IMR-90 (cell line): ENCODE measurements at regions not wholly inside any gene's neighbourhood (a gene's known extent, or its start where the extent isn't known, plus 50 kb on each side); places are given as distances from the start of the nearest gene placed in this dataset.

Experiments used
- ATAC-seq: fragments of 200-7000 bp; cut with Tn5 transposase; 2 replicates; pipeline ENCODE4 v1.9.1; 2020; ENCODE audit warnings: low read depth, mild to moderate bottlenecking, moderate library complexity
- BruUV-seq: library from RNA; stranded (reverse); fragments of 400-500 nt; replicated peaks from 2 replicates; lab custom pipeline; 2021; lab: Mats Ljungman, UMichigan
- CTCF ChIA-PET: fragments of 300-600 bp; formaldehyde crosslinking; extraction: SDS; loops from one replicate; lab custom pipeline; 2021; ENCODE audit warnings: antibody characterized with exemption; lab: Yijun Ruan, JAX
- POLR2A ChIA-PET: fragments of 300-600 bp; sonication (Branson Sonifier 250); formaldehyde crosslinking; loops from one replicate; lab custom pipeline; 2022; ENCODE audit warnings: antibody characterized with exemption; ENCODE audit not compliant: unreplicated experiment; lab: Charles Lee
- DNase-seq: peaks from one replicate; pipeline ENCODE4 v3.0.0; 2013
- H2AFZ ChIP-seq: replicated peaks from 2 replicates; pipeline ENCODE3; 2013; ENCODE audit warnings: low read length, mild to moderate bottlenecking; ENCODE audit not compliant: poor library complexity
- H2AK5ac ChIP-seq: 2 replicates; pipeline ENCODE4 v1.6.1; 2013; ENCODE audit warnings: low read depth, low read length, inconsistent platforms
- H2AK9ac ChIP-seq: replicated peaks from 2 replicates; pipeline ENCODE3; 2013; ENCODE audit warnings: mild to moderate bottlenecking, low read depth, low read length, moderate library complexity; ENCODE audit not compliant: poor library complexity
- H2BK120ac ChIP-seq: 2 replicates; pipeline ENCODE4 v1.6.1; 2013; ENCODE audit warnings: low read depth, low read length, inconsistent platforms
- H2BK15ac ChIP-seq: 3 replicates; pipeline ENCODE4 v1.6.1; 2013; ENCODE audit warnings: low read depth, low read length, inconsistent platforms
- H2BK20ac ChIP-seq: 2 replicates; pipeline ENCODE4 v1.6.1; 2013; ENCODE audit warnings: low read depth, mild to moderate bottlenecking, inconsistent platforms, low read length, moderate library complexity
- H2BK5ac ChIP-seq: 2 replicates; pipeline ENCODE4 v1.6.1; 2013; ENCODE audit warnings: mild to moderate bottlenecking, low read depth, low read length, inconsistent platforms; ENCODE audit not compliant: poor library complexity, severe bottlenecking
- H3K14ac ChIP-seq: replicated peaks from 2 replicates; pipeline ENCODE4 v1.6.1; 2013; ENCODE audit warnings: low read depth, low read length, inconsistent platforms
- H3K18ac ChIP-seq: 2 replicates; pipeline ENCODE4 v1.6.1; 2013; ENCODE audit warnings: low read depth, low read length, control low read depth
- H3K23ac ChIP-seq: 2 replicates; pipeline ENCODE4 v1.6.1; 2013; ENCODE audit warnings: low read depth, low read length, inconsistent platforms
- H3K27ac ChIP-seq: 2 replicates; pipeline ENCODE4 v1.5.1; 2013; ENCODE audit warnings: mild to moderate bottlenecking, control low read depth, low read length; ENCODE audit not compliant: insufficient read depth
- H3K27me3 ChIP-seq: 2 replicates; pipeline ENCODE4 v1.6.1; 2013; ENCODE audit warnings: low read length; ENCODE audit not compliant: control insufficient read depth, insufficient read depth
- H3K36me3 ChIP-seq: 2 replicates; pipeline ENCODE4 v1.6.1; 2013; ENCODE audit warnings: low read length, mixed read lengths; ENCODE audit not compliant: control insufficient read depth, insufficient read depth
- H3K4ac ChIP-seq: 2 replicates; pipeline ENCODE4 v1.6.1; 2013; ENCODE audit warnings: low read depth, low read length, inconsistent platforms
- H3K4me1 ChIP-seq: 2 replicates; pipeline ENCODE4 v1.6.1; 2013; ENCODE audit warnings: low read length, mixed read lengths; ENCODE audit not compliant: control insufficient read depth, insufficient read depth
- H3K4me2 ChIP-seq: 2 replicates; pipeline ENCODE4 v1.6.1; 2013; ENCODE audit warnings: low read depth, mild to moderate bottlenecking, control low read depth, low read length, moderate library complexity
- H3K4me3 ChIP-seq: 2 replicates; pipeline ENCODE4 v1.5.1; 2013; ENCODE audit warnings: low read depth, mild to moderate bottlenecking, control low read depth, low read length, moderate library complexity; ENCODE audit not compliant: insufficient read depth
- H3K56ac ChIP-seq: 2 replicates; pipeline ENCODE4 v1.6.1; 2013; ENCODE audit warnings: low read length, inconsistent platforms; ENCODE audit not compliant: insufficient read depth; ENCODE audit errors: extremely low read depth
- H3K79me1 ChIP-seq, 2 experiments: 2 replicates each; pipeline ENCODE4 v1.6.1; 2013; ENCODE audit warnings: low read length in 2 of 2, inconsistent platforms in 1 of 2, low read depth in 1 of 2
- H3K9ac ChIP-seq: 2 replicates; pipeline ENCODE4 v1.6.1; 2013; ENCODE audit warnings: low read depth, low read length, control low read depth
- H3K9me1 ChIP-seq: 2 replicates; pipeline ENCODE4 v1.6.1; 2013; ENCODE audit warnings: low read length, inconsistent platforms; ENCODE audit not compliant: insufficient read depth
- H3K9me3 ChIP-seq: 2 replicates; pipeline ENCODE4 v1.6.1; 2013; ENCODE audit warnings: low read length; ENCODE audit not compliant: control insufficient read depth, insufficient read depth
- H4K20me1 ChIP-seq: 2 replicates; pipeline ENCODE4 v1.6.1; 2013; ENCODE audit warnings: low read length, inconsistent platforms; ENCODE audit not compliant: insufficient read depth
- H4K5ac ChIP-seq: 2 replicates; pipeline ENCODE4 v1.6.1; 2013; ENCODE audit warnings: mild to moderate bottlenecking, low read depth, low read length, control low read depth
- H4K8ac ChIP-seq, 2 experiments: 2 replicates each; pipeline ENCODE4 v1.6.1; 2013; ENCODE audit warnings: low read depth in 2 of 2, low read length in 2 of 2, control low read depth in 1 of 2, inconsistent platforms in 1 of 2
- H4K91ac ChIP-seq: 2 replicates; pipeline ENCODE4 v1.6.1; 2013; ENCODE audit warnings: low read depth, low read length, inconsistent platforms; ENCODE audit not compliant: insufficient read depth
- MAZ ChIP-seq: IDR thresholded peaks from 2 replicates; pipeline ENCODE4 v1.6.1; 2012; ENCODE audit warnings: low read depth, mild to moderate bottlenecking, low read length, improper control_type of control experiment, moderate library complexity, borderline replicate concordance
- MXI1 ChIP-seq: IDR thresholded peaks from 2 replicates; pipeline ENCODE4 v1.6.1; 2012; ENCODE audit warnings: low read depth, mild to moderate bottlenecking, low read length, moderate library complexity, borderline replicate concordance
- WGBS, 2 experiments: methylation state at CpG; one replicate each; pipeline versions ENCODE4 v1.1.5 to v1.1.7; 2013; ENCODE audit warnings: missing lambda C conversion rate in 2 of 2; ENCODE audit not compliant: insufficient read length in 1 of 2; ENCODE audit errors: extremely low coverage in 2 of 2; 5-methylcytosine and 5-hydroxymethylcytosine counted together
- dilution Hi-C: fragments of 300-500 bp; cut with HindIII; formaldehyde crosslinking; loops from one replicate; pipeline ENCODE4 v1.14.3; 2018; ENCODE audit warnings: low sequenced_read_pairs; ENCODE audit not compliant: unreplicated experiment
- in situ Hi-C: fragments of 300-500 bp; cut with MboI; formaldehyde crosslinking; loops from 3 replicates; pipeline ENCODE4 v1.14.3; 2019; ENCODE audit warnings: low sequenced_read_pairs, inconsistent platforms, mixed read lengths
- intact Hi-C: fragments of 100-400 bp; cut with micrococcal nuclease; formaldehyde crosslinking; loops from 2 replicates; pipeline ENCODE4 v1.10.0; 2022

- Histone ChIP-seq H3K4me2 (no peak overlapping the region), H3K79me1 (no peaks in the 10 kb centered on the region), H3K4ac (no peak overlapping the region), H3K4me3 (no peak overlapping the region), H3K36me3 (no peaks in the 10 kb centered on the region), H3K9me3 (peaks cover 48% of the 10 kb centered on the region), H3K27ac (no peak overlapping the region), H3K18ac (no peak overlapping the region), H2BK15ac (no peak overlapping the region), H3K9ac (no peak overlapping the region), H3K9me1 (no peaks in the 10 kb centered on the region), H2BK120ac (no peak overlapping the region), H2AK9ac (no peak overlapping the region), H4K20me1 (no peaks in the 10 kb centered on the region), H3K23ac (no peak overlapping the region), H4K5ac (no peak overlapping the region), H3K4me1 (no peaks in the 10 kb centered on the region), H4K91ac (no peak overlapping the region), H2AFZ (no peak overlapping the region), H3K14ac (no peak overlapping the region), H2BK5ac (no peak overlapping the region), H2AK5ac (no peak overlapping the region), H3K56ac (no peak overlapping the region), H4K8ac (no peak overlapping the region), H3K27me3 (no peaks in the 10 kb centered on the region), H2BK20ac (no peak overlapping the region)
- TF ChIP-seq MAZ, result no peak
- no peak for TF ChIP-seq MXI1
- DNase-seq (no peak), ATAC-seq (no peak)
- ChIA-PET CTCF (no interaction called here), POLR2A (no interaction called here)
- BruUV-seq, result no TSS peak
- in situ Hi-C loops, result no loop called here
- intact Hi-C loops, result no loop called here
- 17% methylated on average over 1 of the region's 24 CpGs; no CpG with 5 or more reads in 1 of the 2 experiments for WGBS, 2 experiments
- dilution Hi-C loops, result no loop called here
Measured at GRCh38 chr13:111514610-111515306, 194.3 kb downstream of the TEX29 start.
